ENCODE measurements at regions not wholly inside any gene's neighbourhood (a gene's known extent, or its start where the extent isn't known, plus 50 kb on each side); places are given as distances from the start of the nearest gene placed in this dataset.
A peak's percentile ranks its signal among the peaks of the same experiment; 100 is the strongest.

DNA sequence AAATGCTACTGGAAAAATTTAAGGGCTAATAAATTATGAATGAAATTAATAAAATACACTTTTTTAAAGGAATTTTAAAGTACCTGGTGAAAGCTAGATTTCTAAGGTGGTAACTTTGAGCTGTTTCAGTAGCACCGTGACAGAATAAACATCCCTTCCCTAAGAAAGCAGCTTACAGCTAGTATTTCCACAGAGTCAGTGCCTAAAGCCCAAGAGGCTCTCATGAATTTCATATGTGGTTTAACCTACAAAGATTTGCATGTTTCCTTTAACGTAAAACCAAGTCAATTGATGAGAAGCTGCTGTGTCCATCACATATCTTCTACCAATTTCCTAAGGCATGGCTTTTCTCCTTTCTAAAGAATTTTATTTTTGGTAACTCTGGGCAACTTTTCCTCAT, 56.8 kb downstream of the IFNG start:
- H3K27ac ChIP-seq (ENCODE audit: low read depth, low read length) = no peak overlapping the region
- H3K79me2 ChIP-seq (ENCODE audit: control insufficient read depth, insufficient read depth, low read length, poor library complexity) = no peaks in the 10 kb centered on the region
- no peak overlapping the region for H2BK120ac ChIP-seq (ENCODE audit: insufficient read depth, low read length, poor library complexity)
- no peak overlapping the region for H4K12ac ChIP-seq (ENCODE audit: low read depth, low read length)
- no peak for DNase-seq
- no peak overlapping the region for H4K91ac ChIP-seq (ENCODE audit: low read depth, low read length)
- no peak overlapping the region for H3K14ac ChIP-seq (ENCODE audit: low read length)
- H3K18ac ChIP-seq (ENCODE audit: low read length) = no peak overlapping the region
- peaks cover 0 to 4% of the 10 kb centered on the region in 2 experiments for H3K4me1 ChIP-seq (ENCODE audit: control insufficient read depth in 1 of 2, insufficient read depth in 2 of 2, low read length in 2 of 2)
- H3K4ac ChIP-seq (ENCODE audit: low read depth, low read length) = no peak overlapping the region
- H3K9ac ChIP-seq (ENCODE audit: low read length) = no peak overlapping the region
- no peak overlapping the region for H2AFZ ChIP-seq (ENCODE audit: insufficient read depth, low read length, poor library complexity)
- H2BK5ac ChIP-seq (ENCODE audit: low read depth, low read length, poor library complexity) = no peak overlapping the region
- no peak overlapping the region for H4K8ac ChIP-seq (ENCODE audit: low read depth, low read length)
- H3K4me3 ChIP-seq (ENCODE audit: low read depth, low read length) = no peak overlapping the region
- no peaks in the 10 kb centered on the region for H3K27me3 ChIP-seq (ENCODE audit: insufficient read depth, low read length)
- no peaks in the 10 kb centered on the region for H3K36me3 ChIP-seq (ENCODE audit: control insufficient read depth in 1 of 2, insufficient read depth in 2 of 2, low read length in 2 of 2)
- H3K9me3 ChIP-seq (ENCODE audit: insufficient read depth, low read depth, low read length) = no peaks in the 10 kb centered on the region
- WGBS (ENCODE audit: extremely low coverage, insufficient coverage, insufficient read length) = no CpG with 5 or more reads among the region's 2 CpGs
- no peak overlapping the region for H3K23ac ChIP-seq (ENCODE audit: low read length)
- H3K79me1 ChIP-seq (ENCODE audit: low read length) = no peaks in the 10 kb centered on the region
- no peak overlapping the region for H2BK12ac ChIP-seq (ENCODE audit: low read length)
- H3K4me2 ChIP-seq (ENCODE audit: low read length) = no peak overlapping the region
- no peak overlapping the region for H2AK5ac ChIP-seq (ENCODE audit: low read length)

GRCh38 chr12:68102163-68102562, 57.4 kb downstream of the IFNG start:
- Histone ChIP-seq H3K27me3 (ENCODE audit: insufficient read depth, low read length) (no peaks in the 10 kb centered on the region), H3K9me3 (ENCODE audit: insufficient read depth, low read depth, low read length) (no peaks in the 10 kb centered on the region), H3K4me3 (ENCODE audit: low read depth, low read length) (no peak overlapping the region), H3K4me1 (ENCODE audit: control insufficient read depth in 1 of 2, insufficient read depth in 2 of 2, low read length in 2 of 2) (peaks cover 0 to 4% of the 10 kb centered on the region in 2 experiments), H2BK12ac (ENCODE audit: low read length) (no peak overlapping the region), H3K14ac (ENCODE audit: low read length) (no peak overlapping the region), H2BK120ac (ENCODE audit: insufficient read depth, low read length, poor library complexity) (no peak overlapping the region), H3K4ac (ENCODE audit: low read depth, low read length) (no peak overlapping the region), H4K91ac (ENCODE audit: low read depth, low read length) (no peak overlapping the region), H2BK5ac (ENCODE audit: low read depth, low read length, poor library complexity) (no peak overlapping the region), H3K18ac (ENCODE audit: low read length) (no peak overlapping the region), H3K79me1 (ENCODE audit: low read length) (no peaks in the 10 kb centered on the region), H2AFZ (ENCODE audit: insufficient read depth, low read length, poor library complexity) (no peak overlapping the region), H4K12ac (ENCODE audit: low read depth, low read length) (no peak overlapping the region), H3K9ac (ENCODE audit: low read length) (no peak overlapping the region), H2AK5ac (ENCODE audit: low read length) (no peak overlapping the region), H3K36me3 (ENCODE audit: control insufficient read depth in 1 of 2, insufficient read depth in 2 of 2, low read length in 2 of 2) (no peaks in the 10 kb centered on the region), H4K8ac (ENCODE audit: low read depth, low read length) (no peak overlapping the region), H3K4me2 (ENCODE audit: low read length) (no peak overlapping the region), H3K27ac (ENCODE audit: low read depth, low read length) (no peak overlapping the region), H3K79me2 (ENCODE audit: control insufficient read depth, insufficient read depth, low read length, poor library complexity) (no peaks in the 10 kb centered on the region), H3K23ac (ENCODE audit: low read length) (no peak overlapping the region)
- WGBS (ENCODE audit: extremely low coverage, insufficient coverage, insufficient read length) = no CpG with 5 or more reads among the region's 2 CpGs
- DNase-seq = no peak

GRCh38 chr12:68100241-68100640, 59.3 kb downstream of the IFNG start:
- H3K36me3 ChIP-seq (ENCODE audit: control insufficient read depth in 1 of 2, insufficient read depth in 2 of 2, low read length in 2 of 2) = no peaks in the 10 kb centered on the region
- H3K4me2 ChIP-seq (ENCODE audit: low read length) = peak overlapping the region; percentile 31
- H2AK5ac ChIP-seq (ENCODE audit: low read length) = no peak overlapping the region
- H4K8ac ChIP-seq (ENCODE audit: low read depth, low read length) = no peak overlapping the region
- no peaks in the 10 kb centered on the region for H3K79me1 ChIP-seq (ENCODE audit: low read length)
- H2BK5ac ChIP-seq (ENCODE audit: low read depth, low read length, poor library complexity) = no peak overlapping the region
- H3K79me2 ChIP-seq (ENCODE audit: control insufficient read depth, insufficient read depth, low read length, poor library complexity) = no peaks in the 10 kb centered on the region
- no peak overlapping the region for H3K9ac ChIP-seq (ENCODE audit: low read length)
- H3K9me3 ChIP-seq (ENCODE audit: insufficient read depth, low read depth, low read length) = no peaks in the 10 kb centered on the region
- WGBS (ENCODE audit: extremely low coverage, insufficient coverage, insufficient read length) = no CpG with 5 or more reads among the region's 3 CpGs
- H2BK120ac ChIP-seq (ENCODE audit: insufficient read depth, low read length, poor library complexity) = no peak overlapping the region
- H4K91ac ChIP-seq (ENCODE audit: low read depth, low read length) = no peak overlapping the region
- H3K4me3 ChIP-seq (ENCODE audit: low read depth, low read length) = no peak overlapping the region
- H3K23ac ChIP-seq (ENCODE audit: low read length) = no peak overlapping the region
- H2AFZ ChIP-seq (ENCODE audit: insufficient read depth, low read length, poor library complexity) = no peak overlapping the region
- no peak overlapping the region for H3K4ac ChIP-seq (ENCODE audit: low read depth, low read length)
- no peaks in the 10 kb centered on the region for H3K27me3 ChIP-seq (ENCODE audit: insufficient read depth, low read length)
- H3K14ac ChIP-seq (ENCODE audit: low read length) = no peak overlapping the region
- no peak overlapping the region for H2BK12ac ChIP-seq (ENCODE audit: low read length)
- no peak overlapping the region for H3K18ac ChIP-seq (ENCODE audit: low read length)
- DNase-seq = peak; percentile 21 to 57
- H3K27ac ChIP-seq (ENCODE audit: low read depth, low read length) = no peak overlapping the region
- H4K12ac ChIP-seq (ENCODE audit: low read depth, low read length) = no peak overlapping the region
- peaks cover 0 to 4% of the 10 kb centered on the region in 2 experiments for H3K4me1 ChIP-seq (ENCODE audit: control insufficient read depth in 1 of 2, insufficient read depth in 2 of 2, low read length in 2 of 2)

GRCh38 chr12:68098939-68099338, 60.6 kb downstream of the IFNG start:
- Histone ChIP-seq H3K4me3 (ENCODE audit: low read depth, low read length) (no peak overlapping the region), H4K91ac (ENCODE audit: low read depth, low read length) (no peak overlapping the region), H3K4ac (ENCODE audit: low read depth, low read length) (no peak overlapping the region), H3K79me2 (ENCODE audit: control insufficient read depth, insufficient read depth, low read length, poor library complexity) (no peaks in the 10 kb centered on the region), H3K23ac (ENCODE audit: low read length) (no peak overlapping the region), H3K27me3 (ENCODE audit: insufficient read depth, low read length) (no peaks in the 10 kb centered on the region), H2BK12ac (ENCODE audit: low read length) (no peak overlapping the region), H3K36me3 (ENCODE audit: control insufficient read depth in 1 of 2, insufficient read depth in 2 of 2, low read length in 2 of 2) (no peaks in the 10 kb centered on the region), H3K4me2 (ENCODE audit: low read length) (no peak overlapping the region), H3K14ac (ENCODE audit: low read length) (no peak overlapping the region), H3K9me3 (ENCODE audit: insufficient read depth, low read depth, low read length) (no peaks in the 10 kb centered on the region), H3K4me1 (ENCODE audit: control insufficient read depth in 1 of 2, insufficient read depth in 2 of 2, low read length in 2 of 2) (peaks cover 0 to 4% of the 10 kb centered on the region in 2 experiments), H2BK120ac (ENCODE audit: insufficient read depth, low read length, poor library complexity) (no peak overlapping the region), H4K8ac (ENCODE audit: low read depth, low read length) (no peak overlapping the region), H2BK5ac (ENCODE audit: low read depth, low read length, poor library complexity) (no peak overlapping the region), H3K9ac (ENCODE audit: low read length) (no peak overlapping the region), H2AFZ (ENCODE audit: insufficient read depth, low read length, poor library complexity) (no peak overlapping the region), H3K79me1 (ENCODE audit: low read length) (no peaks in the 10 kb centered on the region), H2AK5ac (ENCODE audit: low read length) (no peak overlapping the region), H4K12ac (ENCODE audit: low read depth, low read length) (no peak overlapping the region), H3K18ac (ENCODE audit: low read length) (no peak overlapping the region), H3K27ac (ENCODE audit: low read depth, low read length) (no peak overlapping the region)
- no peak for DNase-seq
- no CpG with 5 or more reads among the region's 1 CpG for whole genome bisulfite sequencing (ENCODE audit: extremely low coverage, insufficient coverage, insufficient read length)
